AG04450 (cell line): ENCODE measurements at regions not wholly inside any gene's neighbourhood (a gene's known extent, or its start where the extent isn't known, plus 50 kb on each side); places are given as distances from the start of the nearest gene placed in this dataset.

Experiments used
- CTCF ChIA-PET: fragments of 300-600, 350-600 bp; formaldehyde crosslinking; extraction: SDS; loops from one replicate; lab custom pipeline; 2022; ENCODE audit warnings: antibody characterized with exemption, inconsistent platforms; lab: Charles Lee
- POLR2A ChIA-PET: fragments of 350-600 bp; formaldehyde crosslinking; extraction: SDS; loops from one replicate; lab custom pipeline; 2021; ENCODE audit warnings: antibody characterized with exemption, inconsistent platforms; lab: Yijun Ruan, JAX
- DNase-seq: peaks from one replicate; pipeline ENCODE4 v3.0.0-alpha.2; 2011; ENCODE audit warnings: low read depth, low spot score
- H3K27ac ChIP-seq: one replicate; pipeline ENCODE4 v1.5.1; 2012; ENCODE audit warnings: low read depth, low read length, control low read depth
- H3K27me3 ChIP-seq: one replicate; pipeline ENCODE4 v1.6.0; 2012; ENCODE audit warnings: low read length; ENCODE audit not compliant: control insufficient read depth, insufficient read depth
- H3K4me3 ChIP-seq: 2 replicates; pipeline ENCODE4 v1.5.1; 2011; ENCODE audit warnings: mild to moderate bottlenecking, low read depth, low read length, control low read depth
- H3K9me3 ChIP-seq: 2 replicates; pipeline ENCODE4 v1.5.1; 2012; ENCODE audit warnings: low read length; ENCODE audit not compliant: control insufficient read depth, insufficient read depth
- CTCF ChIP-seq: IDR thresholded peaks from 2 replicates; pipeline ENCODE4 v1.5.1; 2011; ENCODE audit warnings: low read depth, low read length, control low read depth, inconsistent platforms

GRCh38 chr17:51397361-51398127 is 137.2 kb downstream of the UTP18 start:
- DNase-seq: no peak
- no peaks in the 10 kb centered on the region for H3K27me3 ChIP-seq
- no peak overlapping the region for H3K4me3 ChIP-seq
- no peak for TF ChIP-seq CTCF
- no peaks in the 10 kb centered on the region for H3K9me3 ChIP-seq
- H3K27ac ChIP-seq: no peak overlapping the region
- CTCF ChIA-PET: no interaction called here
- POLR2A ChIA-PET: no interaction called here

GRCh38 chr17:51398128-51398525 is 137.8 kb downstream of the UTP18 start:
- POLR2A ChIA-PET: no interaction called here
- no peak for DNase-seq
- Histone ChIP-seq H3K27me3 (no peaks in the 10 kb centered on the region), H3K27ac (no peak overlapping the region), H3K4me3 (no peak overlapping the region), H3K9me3 (no peaks in the 10 kb centered on the region)
- CTCF ChIA-PET: no interaction called here
- no peak for TF ChIP-seq CTCF

GRCh38 chr17:51398687-51399086 is 138.3 kb downstream of the UTP18 start:
- Histone ChIP-seq H3K4me3 (no peak overlapping the region), H3K27me3 (no peaks in the 10 kb centered on the region), H3K27ac (no peak overlapping the region), H3K9me3 (no peaks in the 10 kb centered on the region)
- no peak for TF ChIP-seq CTCF
- ChIA-PET POLR2A (no interaction called here), CTCF (no interaction called here)
- DNase-seq: no peak

GRCh38 chr17:51401279-51401678 is 140.9 kb downstream of the UTP18 start:
- TF ChIP-seq CTCF: no peak
- no peak overlapping the region for H3K27ac ChIP-seq
- H3K27me3 ChIP-seq: no peaks in the 10 kb centered on the region
- CTCF ChIA-PET: no interaction called here
- POLR2A ChIA-PET: no interaction called here
- H3K9me3 ChIP-seq: no peaks in the 10 kb centered on the region
- no peak overlapping the region for H3K4me3 ChIP-seq
- no peak for DNase-seq

- ChIA-PET CTCF (interaction anchor here (1.0 kb wide), 1 partner anchor 32 kb away, joined by 3 read pairs; no protein-coding TSS in a partner anchor), POLR2A (no interaction called here)
- H3K9me3 ChIP-seq: no peaks in the 10 kb centered on the region
- no peak overlapping the region for H3K4me3 ChIP-seq
- H3K27ac ChIP-seq: no peak overlapping the region
- no peaks in the 10 kb centered on the region for H3K27me3 ChIP-seq
- TF ChIP-seq CTCF: no peak
- DNase-seq: no peak
Observed at GRCh38 chr17:51402899-51403298, 142.6 kb downstream of the UTP18 start.
